Amniotic stem cell (primary cell): ENCODE measurements at regions not wholly inside any gene's neighbourhood (a gene's known extent, or its start where the extent isn't known, plus 50 kb on each side); places are given as distances from the start of the nearest gene placed in this dataset.

ENCODE experiments used
- DNase-seq: peaks from one replicate; lab custom pipeline; 2025; lab: John Stamatoyannopoulos, UW

- DNase-seq = no peak
Observed at GRCh38 chr11:32267679-32268187, 167.6 kb downstream of the WT1 start.

- DNase-seq = no peak
Observed at GRCh38 chr11:32273931-32274330, 161.4 kb downstream of the WT1 start.

GRCh38 chr11:32279672-32280071 lies 155.7 kb downstream of the WT1 start:
- no peak for DNase-seq

- no peak for DNase-seq
Observed at GRCh38 chr11:32280339-32280738, 155.0 kb downstream of the WT1 start.

GRCh38 chr11:32288276-32288675 lies 147.1 kb downstream of the WT1 start:
- DNase-seq = no peak

GRCh38 chr11:32289701-32290100 lies 145.6 kb downstream of the WT1 start:
- DNase-seq = no peak

GRCh38 chr11:32290783-32291182 lies 144.6 kb downstream of the WT1 start:
- no peak for DNase-seq

GRCh38 chr11:32297611-32298011 lies 137.7 kb downstream of the WT1 start:
- no peak for DNase-seq

- no peak for DNase-seq
Observed at GRCh38 chr11:32302826-32303225, 132.5 kb downstream of the WT1 start.

- DNase-seq = no peak
Observed at GRCh38 chr11:32304521-32304920, 130.8 kb downstream of the WT1 start.

GRCh38 chr11:32305460-32305859 lies 129.9 kb downstream of the WT1 start:
- no peak for DNase-seq

GRCh38 chr11:32307471-32307870 lies 127.9 kb downstream of the WT1 start:
- DNase-seq = no peak

- no peak for DNase-seq
Observed at GRCh38 chr11:32307913-32308312, 127.4 kb downstream of the WT1 start.

- DNase-seq = no peak
Observed at GRCh38 chr11:32309530-32310213, 125.7 kb downstream of the WT1 start.

GRCh38 chr11:32310214-32310601 lies 125.1 kb downstream of the WT1 start:
- DNase-seq = no peak

GRCh38 chr11:32311346-32312065 lies 123.8 kb downstream of the WT1 start:
- no peak for DNase-seq

- no peak for DNase-seq
Observed at GRCh38 chr11:32312206-32312817, 123.0 kb downstream of the WT1 start.

- DNase-seq = no peak
Observed at GRCh38 chr11:32312865-32313403, 122.4 kb downstream of the WT1 start.

GRCh38 chr11:32313477-32313876 lies 121.9 kb downstream of the WT1 start:
- no peak for DNase-seq

GRCh38 chr11:32315121-32315520 lies 120.2 kb downstream of the WT1 start:
- DNase-seq = no peak

GRCh38 chr11:32316232-32316631 lies 119.1 kb downstream of the WT1 start:
- no peak for DNase-seq

GRCh38 chr11:32316858-32317642 lies 118.3 kb downstream of the WT1 start:
- no peak for DNase-seq
